Astrocyte of the hippocampus (primary cell): ENCODE measurements at regions not wholly inside any gene's neighbourhood (a gene's known extent, or its start where the extent isn't known, plus 50 kb on each side); places are given as distances from the start of the nearest gene placed in this dataset.
A peak's percentile ranks its signal among the peaks of the same experiment; 100 is the strongest.
"Not testable (repeated sequence)": the region's sequence is repeated elsewhere in the genome, so short reads cannot be mapped to it uniquely, and the experiment has no call there.

ENCODE experiments used
- DNase-seq: peaks from one replicate; pipeline ENCODE4 v3.0.0; 2011; ENCODE audit warnings: low read depth, low spot score

DNA sequence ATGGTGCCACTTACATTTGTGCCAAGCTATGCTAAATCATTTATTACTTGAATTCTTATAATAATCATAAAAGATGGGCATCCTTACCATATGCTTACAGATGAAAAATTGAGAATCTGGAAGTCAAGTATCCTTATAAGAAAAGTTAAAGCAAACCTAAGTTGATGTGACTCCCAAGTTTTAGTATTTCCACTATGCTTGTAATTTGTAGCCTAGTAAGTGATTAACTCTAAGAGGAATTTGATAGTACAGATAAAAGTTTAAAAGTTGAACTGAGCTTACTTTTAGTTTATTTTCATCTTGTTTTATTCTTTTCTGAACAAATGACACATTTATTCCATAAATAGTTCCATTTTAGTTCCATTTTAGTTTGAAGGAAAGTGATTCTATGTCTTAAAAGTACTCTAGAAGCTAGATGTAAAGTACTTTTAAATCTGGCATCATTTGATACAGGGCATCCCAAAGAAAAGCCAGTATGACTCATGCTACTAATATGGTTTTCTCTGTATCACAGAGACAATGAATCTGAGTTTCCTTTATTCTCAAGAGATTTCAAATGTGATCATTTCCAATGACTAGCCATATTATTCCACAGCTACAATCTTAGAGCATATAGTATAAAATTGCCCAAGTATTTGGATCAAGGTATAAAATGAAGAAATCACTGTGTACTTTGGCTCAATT is 596.0 kb downstream of the SLC16A7 start:
- peak; percentile 20 for DNase-seq

DNA sequence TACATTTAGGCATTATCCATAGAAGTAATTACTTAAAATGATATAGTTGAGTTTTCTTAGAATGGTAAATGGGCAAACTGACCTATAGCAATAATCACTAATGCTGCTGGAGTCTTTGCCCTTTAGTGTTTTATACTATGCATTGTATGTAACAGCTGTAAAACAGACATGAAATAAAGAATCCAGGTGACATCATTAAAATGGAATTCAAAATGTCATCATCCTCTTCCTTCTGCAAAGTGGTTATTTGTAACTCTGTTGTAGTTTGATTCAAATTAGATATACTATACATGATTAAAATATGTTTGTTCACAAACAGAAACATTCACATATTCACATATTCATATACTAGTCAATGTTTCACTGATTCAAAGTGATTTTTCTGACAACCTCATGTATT is 598.8 kb downstream of the SLC16A7 start:
- DNase-seq = no peak

DNA sequence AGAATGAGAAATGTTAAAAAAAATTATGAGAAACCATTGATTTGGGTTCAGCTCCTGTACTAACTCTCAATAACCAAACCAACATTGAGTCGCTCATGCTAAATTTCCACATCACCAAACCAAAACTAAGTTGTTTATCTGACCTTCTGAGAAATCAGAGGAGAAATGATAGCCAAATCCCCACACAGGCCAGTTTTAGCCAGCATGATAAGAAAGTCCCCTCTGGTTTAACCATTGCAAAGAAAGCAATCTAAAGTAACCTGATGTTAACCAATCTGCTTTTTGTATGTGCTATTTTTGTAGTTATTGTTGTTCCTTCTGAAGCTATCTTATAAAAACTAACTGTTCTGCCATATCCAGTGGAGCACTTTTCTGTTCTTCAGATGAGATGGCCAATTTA is 599.7 kb downstream of the SLC16A7 start:
- DNase-seq = no peak

DNA sequence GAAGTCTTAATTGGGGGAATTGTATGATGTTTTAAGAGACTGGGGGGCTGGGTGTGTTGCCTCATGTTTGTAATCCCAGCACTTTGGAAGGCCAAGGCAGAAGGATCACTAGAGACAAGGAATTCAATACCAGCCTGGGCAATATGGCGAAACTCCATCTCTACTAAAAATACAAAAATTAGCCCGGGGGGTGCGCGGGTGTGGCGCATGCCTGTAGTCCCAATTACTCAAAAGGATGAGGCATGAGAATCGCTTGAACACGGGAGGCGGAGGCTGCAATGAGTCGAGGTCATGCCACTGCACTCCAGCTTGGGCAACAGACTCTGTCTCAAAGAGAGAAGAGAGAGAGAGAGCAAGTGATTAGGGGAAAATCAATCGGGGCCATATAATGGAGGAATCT is 600.5 kb downstream of the SLC16A7 start:
- no peak for DNase-seq

DNA sequence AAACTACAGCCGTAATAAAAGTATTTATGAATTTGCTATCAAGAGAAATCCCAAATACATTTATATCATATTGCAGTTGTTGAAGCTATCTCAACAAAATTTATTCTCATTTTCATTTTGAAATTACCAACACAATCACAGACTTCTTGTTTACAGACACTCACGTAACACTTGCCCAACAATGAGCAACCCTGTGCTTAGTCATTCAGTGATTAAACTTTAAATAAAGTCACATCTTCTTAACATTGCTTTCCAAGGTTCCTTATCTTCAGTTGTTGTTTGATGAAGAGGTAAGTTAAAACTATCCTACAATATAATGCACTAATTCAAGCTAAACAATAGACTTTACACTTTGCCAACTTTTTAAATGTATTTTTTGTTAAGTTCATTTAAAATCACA is 601.8 kb downstream of the SLC16A7 start:
- no peak for DNase-seq

DNA sequence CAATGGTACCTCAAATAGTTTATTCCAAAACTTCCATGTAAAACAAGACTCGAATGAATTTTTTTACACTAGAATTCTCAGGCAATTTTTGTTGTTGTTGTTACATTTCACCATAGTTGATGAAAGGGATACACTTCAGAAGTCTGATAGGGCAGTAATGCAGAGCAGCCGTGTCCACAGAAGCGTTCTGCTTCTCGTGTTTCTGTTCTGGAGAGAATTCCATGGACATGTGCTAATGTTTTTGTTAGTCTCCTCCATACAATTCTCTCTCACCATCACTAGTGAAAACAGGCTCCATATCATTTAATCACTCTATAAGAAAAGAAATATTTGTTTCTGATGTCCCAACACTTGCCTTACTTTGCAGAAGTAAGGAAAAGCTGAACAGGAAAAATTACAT is 606.1 kb downstream of the SLC16A7 start:
- DNase-seq = peak; percentile 11

DNA sequence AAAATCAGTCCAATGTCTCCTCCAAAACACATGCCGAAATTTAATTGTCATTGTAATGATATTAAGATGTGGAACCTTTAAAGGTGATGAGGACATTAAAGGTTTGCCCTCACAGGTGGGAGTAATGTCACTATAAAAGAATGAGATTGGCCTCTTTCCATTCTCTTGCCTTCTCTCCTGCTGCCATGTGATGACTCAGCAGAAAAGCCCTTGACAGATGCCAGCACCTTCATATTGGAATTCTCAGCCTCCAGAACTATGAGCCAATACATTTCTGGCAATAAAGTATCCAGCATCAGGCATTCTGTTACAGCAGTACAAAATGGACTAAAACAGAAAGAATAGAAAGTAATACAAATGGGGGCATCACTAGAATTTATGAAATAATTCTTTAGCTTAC is 609.7 kb downstream of the SLC16A7 start:
- DNase-seq = peak; percentile 81

DNA sequence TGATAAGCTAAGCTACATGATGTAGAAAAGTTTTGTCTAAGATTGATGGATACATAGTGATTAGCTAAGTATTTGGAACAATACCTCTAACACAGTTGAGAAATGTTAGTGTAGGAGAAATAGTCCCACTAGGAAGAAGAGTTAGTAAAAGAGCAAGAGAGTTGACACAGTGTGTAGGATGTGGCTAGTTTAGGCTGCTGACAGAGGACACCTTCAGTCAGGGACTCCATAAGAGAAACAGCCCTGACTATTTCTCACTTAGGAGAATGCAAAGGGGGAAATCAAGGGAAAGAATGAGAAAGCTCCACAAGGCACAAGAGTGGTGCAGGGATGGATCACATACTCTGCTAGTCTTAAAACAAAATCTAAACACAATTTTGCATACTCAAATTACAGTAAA is 613.7 kb downstream of the SLC16A7 start:
- DNase-seq = no peak

DNA sequence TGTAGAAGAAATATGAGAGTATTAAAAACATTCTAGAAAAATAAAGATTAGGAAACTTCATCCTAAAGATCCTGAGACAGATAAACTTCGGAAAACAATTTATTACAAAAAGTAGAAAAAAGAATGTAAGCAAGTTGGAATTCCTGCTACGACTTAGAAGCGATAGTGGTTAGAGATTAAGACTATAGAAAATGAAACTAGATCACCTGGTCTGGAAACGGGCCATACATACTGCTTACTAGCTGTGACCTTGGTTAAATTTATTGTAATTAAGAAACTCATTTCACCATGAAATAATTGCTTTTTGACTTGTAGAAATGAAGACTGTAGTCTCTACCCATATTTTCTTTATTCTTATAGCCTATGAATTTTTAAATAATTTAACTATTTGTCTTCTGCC is 614.1 kb downstream of the SLC16A7 start:
- no peak for DNase-seq

DNA sequence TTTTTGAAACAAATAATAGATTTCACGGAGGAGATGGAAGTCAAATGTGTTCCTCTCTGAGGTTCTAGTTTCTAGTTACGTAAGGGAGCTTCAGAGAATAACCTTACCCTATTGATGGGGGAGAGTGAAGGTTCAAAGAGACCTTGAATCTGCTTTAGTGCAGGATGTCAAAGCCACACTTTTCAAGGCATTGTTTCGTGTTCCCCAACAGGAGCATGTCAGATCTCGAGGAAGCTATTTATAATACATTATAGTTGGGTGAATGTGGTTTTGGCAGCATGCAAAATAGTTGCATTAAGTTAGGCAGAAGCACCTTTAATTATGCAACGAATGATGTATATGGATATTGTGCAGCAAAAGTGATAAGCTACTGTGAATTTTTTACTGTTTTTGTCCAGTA is 614.9 kb downstream of the SLC16A7 start:
- no peak for DNase-seq

DNA sequence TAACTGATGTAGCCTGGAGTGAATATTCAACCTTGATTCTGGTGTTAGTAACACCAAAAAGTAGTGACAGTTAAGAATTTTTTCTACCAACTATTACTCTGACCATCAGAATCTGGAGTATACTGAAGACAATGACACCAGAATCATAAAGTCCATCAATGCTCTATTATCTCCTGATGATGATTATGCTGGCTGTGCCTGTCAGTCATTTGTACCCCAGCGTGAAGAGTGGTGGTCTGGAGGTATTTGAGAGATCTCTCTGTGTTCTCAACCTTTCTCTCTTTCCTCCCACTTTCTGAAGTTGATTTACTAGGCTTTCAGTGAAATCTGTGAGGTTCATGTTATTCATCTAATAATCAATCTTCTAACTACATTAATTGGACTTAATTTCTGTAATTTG is 615.4 kb downstream of the SLC16A7 start:
- no peak for DNase-seq

DNA sequence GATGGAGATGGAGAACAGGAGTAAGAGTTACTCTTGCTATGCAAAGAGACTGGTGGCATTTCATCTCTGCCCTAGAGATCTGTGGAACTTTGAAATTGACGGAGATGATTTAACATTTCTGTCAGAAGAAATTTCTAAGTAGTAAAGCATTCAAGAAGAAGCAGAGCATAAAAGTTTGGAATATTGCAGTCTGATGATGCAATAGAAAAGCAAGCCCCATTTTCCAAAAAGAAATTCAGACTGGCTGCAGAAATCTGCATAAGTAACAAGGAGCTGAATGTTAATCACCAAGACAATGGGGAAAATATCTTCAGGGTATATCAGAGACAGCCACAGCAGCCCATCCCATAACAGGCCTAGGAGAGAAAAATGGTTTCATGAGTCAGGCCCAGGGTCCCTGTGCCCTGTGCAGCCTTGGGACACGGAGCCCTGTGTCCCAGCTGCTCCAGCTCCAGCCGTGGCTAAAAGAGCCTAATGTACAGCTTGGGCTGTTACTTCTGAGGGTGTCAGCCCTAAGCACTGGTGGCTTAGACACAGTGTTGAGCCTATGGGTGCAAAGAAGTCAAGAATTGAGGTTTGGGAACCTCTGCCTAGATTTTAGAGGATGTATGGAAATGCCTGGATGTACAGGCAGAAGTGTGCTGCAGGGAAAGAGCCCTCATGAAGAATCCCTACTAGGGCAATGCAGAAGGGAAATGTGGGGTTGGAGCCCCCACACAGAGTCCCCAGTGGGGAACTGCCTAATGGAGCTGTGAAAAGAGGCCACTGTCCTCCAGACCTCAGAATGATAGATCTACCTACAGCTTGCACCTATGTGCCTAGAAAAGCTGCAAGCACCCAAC is 616.6 kb downstream of the SLC16A7 start:
- DNase-seq = no peak

DNA sequence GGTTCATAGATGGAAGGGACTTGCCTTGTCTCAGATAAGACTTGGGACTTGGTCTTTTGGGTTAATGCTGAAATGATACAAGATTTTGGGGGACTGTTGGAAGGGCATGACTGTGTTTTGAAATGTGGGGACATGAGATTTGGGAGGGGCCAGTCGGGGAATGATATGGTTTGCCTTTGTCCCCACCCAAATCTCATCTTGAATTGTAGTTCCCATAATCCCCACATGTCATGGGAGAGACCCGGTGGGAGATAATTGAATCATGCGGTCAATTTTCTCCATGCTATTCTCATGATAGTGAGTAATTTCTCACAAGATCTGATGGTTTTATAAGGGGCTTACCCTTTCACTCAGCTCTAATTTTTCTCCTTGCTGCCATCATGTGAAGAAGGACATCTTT is 617.4 kb downstream of the SLC16A7 start:
- not testable (repeated sequence) for DNase-seq

DNA sequence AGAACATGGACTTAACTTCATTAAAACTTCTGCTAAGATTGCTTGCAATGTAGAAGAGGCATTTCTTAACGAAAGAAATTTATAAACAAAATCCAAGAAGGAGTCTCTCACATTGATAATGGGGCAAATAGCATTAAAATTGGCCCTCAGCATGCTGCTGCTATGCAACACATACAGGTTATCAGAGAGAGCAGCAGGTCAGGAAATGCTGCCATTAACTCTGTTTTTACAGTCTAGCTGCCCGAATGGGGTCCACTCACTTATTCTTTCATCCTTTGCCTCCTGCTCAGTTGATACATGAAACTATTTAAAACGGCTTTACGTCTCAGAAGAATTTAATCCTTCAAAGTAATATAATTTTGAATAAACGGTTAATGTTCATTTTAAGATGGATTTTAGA is 620.4 kb downstream of the SLC16A7 start:
- no peak for DNase-seq

DNA sequence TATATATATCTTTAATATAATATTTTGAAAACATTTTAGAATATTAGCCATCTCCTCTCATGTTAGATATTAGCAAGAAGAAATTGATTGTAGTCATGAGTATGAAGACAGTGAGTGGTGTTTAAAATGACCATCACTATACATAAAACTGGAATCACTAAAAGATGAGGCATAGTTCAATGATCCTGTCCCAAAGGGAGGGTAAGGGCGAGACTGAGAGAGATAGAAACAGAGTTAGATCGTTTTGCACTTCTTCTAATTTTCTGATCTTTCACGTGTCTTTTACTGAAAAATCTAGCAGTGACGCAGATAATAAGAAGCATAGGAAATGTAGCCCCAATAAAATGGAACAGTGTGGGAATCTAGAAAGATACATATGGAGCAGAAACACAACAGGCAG is 627.4 kb downstream of the SLC16A7 start:
- DNase-seq = no peak

DNA sequence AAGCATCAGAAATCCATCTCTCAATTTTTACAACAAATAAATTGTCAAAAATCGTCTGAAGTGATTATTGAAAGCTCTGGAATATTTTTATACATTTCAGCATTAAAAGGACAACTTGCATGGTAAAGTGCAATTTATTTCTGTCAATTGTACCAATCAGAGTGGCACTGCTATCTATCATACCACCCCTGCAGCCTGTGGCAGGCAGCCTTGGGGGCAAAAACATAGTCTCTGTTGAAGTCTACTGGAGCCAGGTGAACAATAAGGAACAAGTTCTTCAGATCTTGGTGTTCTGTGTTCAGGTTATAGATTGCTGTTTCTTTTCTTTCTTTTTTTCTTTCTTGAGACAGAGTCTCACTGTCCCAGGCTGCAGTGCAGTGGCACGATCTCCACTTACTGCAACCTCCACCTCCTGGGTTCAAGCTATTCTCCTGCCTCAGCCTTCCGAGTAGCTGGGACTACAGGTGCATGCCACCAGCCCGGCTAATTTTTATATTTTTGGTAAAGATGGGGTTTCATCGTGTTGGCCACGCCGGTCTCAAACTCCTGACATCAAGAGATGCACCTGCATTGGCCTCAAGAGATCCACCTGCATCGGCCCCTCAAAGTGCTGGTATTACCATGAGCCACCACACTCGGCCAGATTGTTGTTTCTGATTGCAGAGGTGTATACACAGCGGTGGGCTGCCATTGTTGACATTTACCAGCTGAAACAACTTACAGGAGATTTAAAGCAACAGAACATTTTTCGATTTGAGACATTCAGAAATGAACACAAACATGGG is 629.6 kb downstream of the SLC16A7 start:
- DNase-seq = no peak

DNA sequence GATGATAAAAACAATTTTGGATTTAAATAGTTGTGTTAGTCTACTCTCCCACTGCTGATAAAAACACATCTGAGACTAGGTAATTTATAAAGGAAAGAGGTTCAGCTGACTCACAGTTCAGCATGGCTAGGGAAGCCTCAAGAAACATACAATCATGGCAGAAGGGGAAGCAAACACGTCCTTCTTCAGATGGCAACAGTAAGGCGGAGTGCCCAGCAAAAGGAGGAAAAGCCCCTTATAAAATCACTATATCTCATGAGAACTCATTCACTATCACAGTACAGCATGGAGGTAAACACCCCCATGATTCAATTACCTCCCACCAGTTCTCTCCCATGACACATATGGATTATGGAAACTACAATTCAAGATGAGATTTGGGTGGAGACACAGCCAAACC is 632.1 kb downstream of the SLC16A7 start:
- no peak for DNase-seq

DNA sequence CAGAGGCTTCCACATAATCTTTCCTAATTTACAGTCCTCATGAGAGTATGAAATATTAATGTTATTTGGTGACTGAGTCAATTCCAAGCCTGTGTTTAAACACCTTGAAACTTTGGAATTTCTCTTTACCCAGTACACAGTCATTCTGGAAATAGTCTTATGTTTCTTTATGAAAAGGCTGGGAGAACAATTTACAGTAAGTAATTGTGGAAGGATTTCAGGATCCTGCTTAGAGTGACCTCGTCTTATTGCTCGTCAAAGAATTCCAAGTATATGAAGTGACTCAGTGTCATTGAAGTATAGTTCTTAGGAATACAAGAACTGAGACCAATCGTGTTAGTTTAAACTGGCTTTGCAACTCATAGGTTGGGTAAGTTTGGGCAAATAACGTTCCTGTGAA is 634.2 kb downstream of the SLC16A7 start:
- DNase-seq = no peak

DNA sequence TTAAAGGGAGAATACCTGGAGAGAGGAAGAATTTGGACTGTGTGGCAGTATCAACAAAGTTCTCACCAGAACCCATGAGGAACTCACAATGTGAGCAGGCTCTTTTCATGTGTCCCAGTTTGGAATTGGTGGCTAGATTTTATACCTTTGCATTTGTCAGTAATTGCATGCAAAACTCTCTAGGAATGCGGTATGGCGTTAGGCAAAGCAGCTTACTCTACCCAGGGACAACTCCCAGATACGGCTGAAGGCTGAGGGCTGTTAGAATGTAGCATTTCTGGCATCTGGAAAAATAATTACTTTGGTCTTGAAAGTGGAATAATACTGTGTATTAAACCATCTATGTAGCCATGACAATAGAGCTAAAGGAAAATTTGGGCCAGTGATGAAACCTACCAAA is 635.5 kb downstream of the SLC16A7 start:
- peak; percentile 23 for DNase-seq

DNA sequence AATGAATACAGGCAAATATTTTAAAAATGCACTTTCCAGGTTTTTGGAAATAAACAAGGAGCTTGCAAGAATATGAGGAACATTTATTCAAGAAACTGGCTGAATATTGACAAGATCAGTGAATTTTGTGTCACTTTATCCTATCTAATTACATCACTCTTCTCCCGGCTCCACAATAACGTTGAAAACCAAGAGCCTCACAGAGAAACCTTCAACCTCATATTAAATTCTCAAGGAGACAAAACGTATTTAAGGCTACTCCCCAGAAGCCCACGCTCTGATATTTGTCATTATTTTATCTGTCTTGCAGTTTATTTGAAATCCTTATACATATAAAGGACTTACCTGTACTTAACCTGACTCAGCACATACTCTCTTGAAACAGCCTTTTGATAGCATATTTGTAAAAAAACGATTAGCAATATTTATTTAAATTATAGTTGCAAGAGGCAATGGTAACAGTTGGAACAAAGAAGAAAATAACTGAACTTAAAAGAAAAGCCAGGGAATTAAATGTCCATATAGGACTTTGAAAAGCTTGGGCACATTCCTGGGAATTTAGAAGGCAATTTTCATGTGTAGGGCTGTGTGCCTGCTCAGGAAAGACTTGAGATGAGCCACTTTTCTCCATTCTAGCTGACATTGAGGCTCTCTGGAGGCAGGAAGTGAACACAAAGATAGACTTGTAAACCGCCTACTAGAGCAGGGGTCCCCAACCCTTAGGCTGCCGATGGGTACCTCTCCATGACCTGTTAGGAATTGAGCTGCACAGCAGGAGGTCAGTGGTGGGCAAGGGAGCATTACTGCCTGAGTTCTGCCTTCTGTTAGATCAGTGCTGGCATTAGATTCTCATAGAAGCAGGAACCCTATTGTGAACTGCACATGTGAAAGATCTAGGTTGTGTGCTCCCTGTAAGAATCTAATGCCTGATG is 636.4 kb downstream of the SLC16A7 start:
- DNase-seq = no peak

DNA sequence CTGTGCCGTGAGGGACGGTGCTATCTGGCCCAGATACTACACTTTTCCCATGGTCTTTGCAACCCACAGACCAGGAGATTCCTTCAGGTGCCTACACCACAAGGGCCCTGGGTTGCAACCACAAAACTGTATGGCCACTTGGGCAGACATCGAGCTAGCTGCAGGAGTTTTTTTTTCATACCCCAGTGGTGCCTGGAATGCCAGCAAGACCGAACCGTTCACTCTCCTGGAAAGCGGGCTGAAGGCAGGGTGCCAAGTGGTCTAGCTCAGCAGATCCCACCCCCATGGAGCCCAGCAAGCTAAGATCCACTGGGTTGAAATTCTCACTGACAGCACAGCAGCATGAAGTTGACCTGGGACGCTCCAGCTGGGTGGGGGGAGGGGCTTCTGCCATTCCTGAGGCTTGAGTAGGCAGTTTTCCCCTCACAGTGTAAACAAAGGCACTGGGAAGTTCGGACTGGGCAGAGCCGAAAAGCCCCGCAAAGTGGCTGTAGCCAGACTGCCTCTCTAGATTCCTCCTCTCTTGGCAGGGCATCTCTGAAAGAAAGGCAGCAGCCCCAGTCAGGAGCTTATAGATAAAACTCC is 638.9 kb downstream of the SLC16A7 start:
- DNase-seq = peak; percentile 4
